MM.1S (cell line): ENCODE measurements at regions not wholly inside any gene's neighbourhood (a gene's known extent, or its start where the extent isn't known, plus 50 kb on each side); places are given as distances from the start of the nearest gene placed in this dataset.

ENCODE experiments used
- DNase-seq: peaks from one replicate; pipeline ENCODE4 v3.0.0-alpha.2; 2015
- H2AFZ ChIP-seq: fragments of 300-600 bp; sonication (generic); 2 replicates; pipeline ENCODE4 v1.6.0; 2016; ENCODE audit warnings: antibody characterized with exemption, low read length
- H3F3A ChIP-seq: fragments of 300-600 bp; sonication (generic); 2 replicates; pipeline ENCODE4 v1.6.1; 2016; ENCODE audit warnings: mild to moderate bottlenecking, antibody characterized with exemption, low read length, moderate library complexity, mixed read lengths; ENCODE audit not compliant: insufficient read depth
- H3K27ac ChIP-seq: fragments of 300-600 bp; sonication (generic); 2 replicates; pipeline ENCODE4 v1.5.1; 2016; ENCODE audit warnings: mild to moderate bottlenecking, low read length
- H3K27me3 ChIP-seq: fragments of 300-600 bp; sonication (generic); replicated peaks from 2 replicates; pipeline ENCODE4 v1.6.0; 2016; ENCODE audit warnings: low read length; ENCODE audit not compliant: insufficient read depth
- H3K36me3 ChIP-seq: fragments of 300-600 bp; sonication (generic); replicated peaks from 2 replicates; pipeline ENCODE4 v1.6.1; 2016; ENCODE audit warnings: mild to moderate bottlenecking, low read length, mixed read lengths; ENCODE audit not compliant: insufficient read depth
- H3K4me1 ChIP-seq: fragments of 300-600 bp; sonication (generic); 2 replicates; pipeline ENCODE4 v1.6.1; 2016; ENCODE audit warnings: low read length, mixed read lengths
- H3K4me2 ChIP-seq: fragments of 300-600 bp; sonication (generic); 2 replicates; pipeline ENCODE4 v1.6.0; 2016; ENCODE audit warnings: low read depth, low read length
- H3K4me3 ChIP-seq: fragments of 300-600 bp; sonication (generic); 2 replicates; pipeline ENCODE4 v1.5.1; 2016; ENCODE audit warnings: low read length, mixed read lengths
- H3K79me2 ChIP-seq: fragments of 300-600 bp; sonication (generic); 2 replicates; pipeline ENCODE4 v1.6.1; 2016; ENCODE audit warnings: mixed run types, low read length, mixed read lengths
- H3K9ac ChIP-seq: fragments of 300-600 bp; sonication (generic); 2 replicates; pipeline ENCODE4 v1.6.1; 2016; ENCODE audit warnings: low read length, mixed read lengths
- H3K9me2 ChIP-seq: fragments of 300-600 bp; sonication (generic); replicated peaks from 2 replicates; pipeline ENCODE4 v1.6.1; 2016; ENCODE audit warnings: mild to moderate bottlenecking, low read length, mixed read lengths; ENCODE audit not compliant: insufficient read depth
- H3K9me3 ChIP-seq: fragments of 300-600 bp; sonication (generic); replicated peaks from 2 replicates; pipeline ENCODE4 v1.6.1; 2016; ENCODE audit warnings: mild to moderate bottlenecking, low read length, mixed read lengths; ENCODE audit not compliant: insufficient read depth
- H4K20me1 ChIP-seq: fragments of 300-600 bp; sonication (generic); 2 replicates; pipeline ENCODE4 v1.6.1; 2016; ENCODE audit warnings: mild to moderate bottlenecking, low read length, moderate library complexity, mixed read lengths; ENCODE audit not compliant: insufficient read depth
- CTCF ChIP-seq: fragments of 300-600 bp; sonication (generic); IDR thresholded peaks from 2 replicates; pipeline ENCODE4 v1.5.1; 2016; ENCODE audit warnings: antibody characterized with exemption, low read length, mixed read lengths
- EZH2 ChIP-seq: fragments of 300-600 bp; sonication (generic); optimal IDR thresholded peaks from 2 replicates; pipeline ENCODE3; 2017; ENCODE audit warnings: low read depth, mild to moderate bottlenecking, antibody characterized with exemption, low read length, mixed read lengths
- EZH2phosphoT487 ChIP-seq: fragments of 300-600 bp; sonication (generic); IDR thresholded peaks from 2 replicates; pipeline ENCODE4 v1.6.1; 2018; ENCODE audit warnings: antibody characterized with exemption, low read length

DNA sequence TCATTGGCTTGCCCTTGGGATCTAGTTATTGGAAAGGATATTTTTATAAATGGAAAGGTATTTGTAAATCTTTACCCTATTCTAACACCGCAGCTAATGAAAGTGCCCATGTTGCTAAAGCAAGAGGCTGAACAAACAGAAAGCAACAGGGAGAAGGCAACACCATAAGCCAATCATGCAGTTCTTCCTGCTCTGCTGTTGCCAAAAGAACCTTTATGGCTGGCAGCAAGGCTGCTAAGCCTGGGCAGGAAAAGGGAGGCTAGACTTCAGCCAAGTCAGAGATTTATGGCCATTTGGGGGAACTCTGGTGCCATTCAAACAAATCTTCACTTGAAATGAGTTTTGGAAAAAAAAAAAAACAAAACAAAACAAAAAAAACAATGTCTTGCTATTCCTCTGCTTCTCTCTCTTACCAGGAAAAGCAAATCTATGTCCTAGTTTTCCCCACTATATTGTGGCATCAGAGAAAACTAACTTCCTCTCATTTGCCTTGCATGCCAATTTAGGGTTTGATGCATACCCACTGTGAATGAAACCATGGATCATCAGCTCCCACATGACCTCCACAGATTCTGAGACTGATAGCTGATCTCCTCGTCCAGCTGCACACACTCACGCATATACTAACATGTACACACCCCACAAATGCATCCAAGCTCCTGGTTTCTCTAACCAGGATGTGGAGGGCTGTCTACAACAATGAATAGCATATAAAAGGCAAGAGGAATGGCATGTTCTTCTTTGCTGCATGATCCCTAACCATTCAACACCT is 179.3 kb downstream of the C1D start:
- no peaks in the 10 kb centered on the region for H3K36me3 ChIP-seq
- H3K4me3 ChIP-seq = no peak overlapping the region
- no peaks in the 10 kb centered on the region for H3F3A ChIP-seq
- no peak for DNase-seq
- H3K27me3 ChIP-seq = no peaks in the 10 kb centered on the region
- H3K4me1 ChIP-seq = no peaks in the 10 kb centered on the region
- H3K9me3 ChIP-seq = no peaks in the 10 kb centered on the region
- H2AFZ ChIP-seq = no peak overlapping the region
- H3K79me2 ChIP-seq = no peaks in the 10 kb centered on the region
- TF ChIP-seq EZH2 (no peak), CTCF (no peak), EZH2phosphoT487 (no peak)
- H3K9me2 ChIP-seq = no peaks in the 10 kb centered on the region
- no peak overlapping the region for H3K9ac ChIP-seq
- no peaks in the 10 kb centered on the region for H4K20me1 ChIP-seq
- no peak overlapping the region for H3K27ac ChIP-seq
- no peak overlapping the region for H3K4me2 ChIP-seq

GRCh38 chr2:67888351-67889005 is 174.3 kb downstream of the C1D start:
- Histone ChIP-seq H3K36me3 (no peaks in the 10 kb centered on the region), H3F3A (no peaks in the 10 kb centered on the region), H3K4me2 (no peak overlapping the region), H3K27me3 (no peaks in the 10 kb centered on the region), H3K4me1 (no peaks in the 10 kb centered on the region), H3K4me3 (no peak overlapping the region), H4K20me1 (no peaks in the 10 kb centered on the region), H3K9me3 (no peaks in the 10 kb centered on the region), H2AFZ (no peak overlapping the region), H3K9ac (no peak overlapping the region), H3K79me2 (no peaks in the 10 kb centered on the region), H3K9me2 (no peaks in the 10 kb centered on the region), H3K27ac (no peak overlapping the region)
- TF ChIP-seq EZH2phosphoT487 (no peak), EZH2 (no peak), CTCF (no peak)
- no peak for DNase-seq

DNA sequence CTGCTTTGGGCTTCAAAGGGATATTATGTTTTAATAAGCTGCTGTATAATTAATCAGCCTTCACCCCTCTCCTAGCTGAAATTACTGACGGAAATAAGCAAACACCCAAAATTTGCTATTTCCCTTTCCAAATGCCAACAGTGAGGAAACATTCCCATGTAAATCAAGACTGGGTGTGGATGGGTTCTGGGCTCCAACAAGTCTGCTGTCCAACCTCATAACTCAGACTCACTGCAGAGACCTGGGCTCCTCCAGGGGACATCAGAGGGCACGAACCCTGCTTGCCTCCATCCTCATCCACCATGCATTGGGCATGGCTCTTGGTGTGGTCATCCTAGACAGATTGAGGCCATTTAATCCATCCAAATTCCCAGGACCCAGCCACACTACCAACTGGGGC is 173.7 kb downstream of the C1D start:
- no peak overlapping the region for H3K4me3 ChIP-seq
- DNase-seq = no peak
- no peaks in the 10 kb centered on the region for H4K20me1 ChIP-seq
- H3K9me2 ChIP-seq = no peaks in the 10 kb centered on the region
- H2AFZ ChIP-seq = no peak overlapping the region
- TF ChIP-seq EZH2 = no peak
- no peak for TF ChIP-seq EZH2phosphoT487
- TF ChIP-seq CTCF = no peak
- H3K27ac ChIP-seq = no peak overlapping the region
- H3K9me3 ChIP-seq = no peaks in the 10 kb centered on the region
- H3K36me3 ChIP-seq = no peaks in the 10 kb centered on the region
- no peak overlapping the region for H3K4me2 ChIP-seq
- no peaks in the 10 kb centered on the region for H3K27me3 ChIP-seq
- no peaks in the 10 kb centered on the region for H3K4me1 ChIP-seq
- H3K9ac ChIP-seq = no peak overlapping the region
- H3K79me2 ChIP-seq = no peaks in the 10 kb centered on the region
- H3F3A ChIP-seq = no peaks in the 10 kb centered on the region
